HG03378 (cell line): ENCODE measurements at regions not wholly inside any gene's neighbourhood (a gene's known extent, or its start where the extent isn't known, plus 50 kb on each side); places are given as distances from the start of the nearest gene placed in this dataset.

Source experiments
- ATAC-seq: cut with Tn5 transposase; IDR thresholded peaks from one replicate; pipeline ENCODE4 v1.9.1; 2021; ENCODE audit warnings: mild to moderate bottlenecking, moderate library complexity; ENCODE audit not compliant: unreplicated experiment

DNA sequence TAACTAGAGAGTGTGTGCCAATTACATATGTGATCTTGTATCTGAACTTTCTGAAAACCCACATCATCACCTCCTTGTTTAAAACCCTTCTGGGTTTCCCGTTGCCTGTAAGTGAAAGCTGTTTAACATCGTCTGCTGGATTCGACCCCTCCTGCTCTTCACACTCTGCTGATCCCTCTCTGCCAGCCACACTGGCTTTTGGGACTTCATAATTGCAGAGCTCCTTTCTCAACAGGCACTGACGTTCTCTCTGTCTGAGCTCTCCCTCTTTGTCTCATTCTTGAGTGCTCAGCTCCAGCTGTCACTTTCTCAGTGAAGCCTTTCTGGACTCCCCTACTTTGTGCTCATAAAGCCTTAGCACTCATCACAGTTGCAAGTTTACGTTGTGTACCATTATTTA, 153.9 kb downstream of the CEP135 start:
- ATAC-seq, result no peak

DNA sequence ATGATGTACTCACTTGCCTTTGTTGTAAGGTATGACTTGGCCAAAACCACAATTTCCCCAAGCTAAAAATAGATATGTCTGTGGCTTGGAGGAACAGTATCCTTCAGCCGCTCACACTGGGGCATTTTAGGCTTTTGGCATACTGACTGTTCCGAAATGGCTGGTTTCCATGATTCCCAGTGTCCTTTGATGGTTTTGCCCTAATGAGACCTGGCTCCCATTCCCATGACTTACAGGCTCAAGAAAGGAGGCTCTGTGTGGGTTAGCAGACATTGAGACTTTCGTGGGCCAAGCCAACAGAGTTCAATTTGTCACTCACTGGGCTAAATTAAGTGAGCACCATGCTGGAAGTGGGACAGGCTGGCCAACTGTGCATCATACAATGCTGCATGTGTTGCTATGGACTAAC, 150.6 kb downstream of the CEP135 start:
- no peak for ATAC-seq

DNA sequence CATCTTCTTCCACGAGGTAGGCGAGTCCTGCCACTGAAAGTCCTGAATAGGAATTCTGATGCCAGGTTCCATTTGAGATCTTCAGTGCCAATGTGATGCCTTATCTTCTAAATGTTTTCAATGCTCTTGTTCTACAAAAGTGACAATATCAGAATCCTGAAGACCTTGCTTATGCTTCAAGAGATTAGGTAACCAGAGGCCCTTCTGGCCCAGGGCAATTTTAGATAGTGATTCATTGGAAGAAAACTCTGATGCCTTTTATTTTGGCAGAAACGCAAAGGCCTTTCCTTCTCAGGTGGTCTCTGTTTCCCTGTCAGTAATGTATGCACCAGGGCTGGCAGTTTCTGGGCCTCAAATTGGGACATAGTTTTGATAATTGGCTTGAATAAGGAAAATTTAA, 144.8 kb downstream of the CEP135 start:
- ATAC-seq, result no peak

DNA sequence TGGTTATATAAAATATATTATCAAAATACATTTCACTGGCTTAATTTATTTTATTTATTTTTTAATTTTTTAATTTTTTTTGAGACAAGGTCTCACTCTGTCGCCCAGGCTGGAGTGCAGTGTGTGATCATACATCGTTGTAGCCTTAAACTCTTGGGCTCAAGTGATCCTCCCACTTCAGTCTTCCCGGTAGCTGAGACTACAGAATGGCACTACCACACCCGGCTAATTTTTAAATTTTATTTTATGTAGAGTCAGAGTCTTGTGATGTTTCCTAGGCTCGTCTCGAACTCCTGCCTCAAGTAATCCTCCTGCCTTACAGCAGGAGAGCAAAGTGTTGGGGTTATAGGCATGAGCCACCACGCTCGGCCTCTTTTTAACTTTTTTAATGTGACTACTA, 143.8 kb downstream of the CEP135 start:
- ATAC-seq, result no peak

DNA sequence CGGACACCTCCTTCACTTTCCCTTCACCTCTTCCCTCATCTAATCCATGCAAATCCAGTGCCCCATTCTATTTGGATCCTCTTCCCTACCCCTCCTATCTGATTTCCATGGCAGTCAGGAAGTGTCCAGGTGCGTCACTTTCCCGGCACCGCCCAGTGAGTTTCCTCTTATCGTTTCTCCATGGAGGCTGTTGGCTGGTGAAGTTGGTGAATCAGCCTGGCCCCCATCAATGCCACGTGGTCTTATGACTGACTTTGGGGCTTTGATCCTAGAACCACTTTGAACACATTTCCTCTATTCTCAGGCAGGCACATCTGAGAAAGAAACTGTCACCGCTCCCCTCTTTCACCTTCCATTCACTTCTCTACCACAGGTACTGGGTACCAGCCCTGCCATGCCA, 137.8 kb downstream of the CEP135 start:
- ATAC-seq, result no peak

DNA sequence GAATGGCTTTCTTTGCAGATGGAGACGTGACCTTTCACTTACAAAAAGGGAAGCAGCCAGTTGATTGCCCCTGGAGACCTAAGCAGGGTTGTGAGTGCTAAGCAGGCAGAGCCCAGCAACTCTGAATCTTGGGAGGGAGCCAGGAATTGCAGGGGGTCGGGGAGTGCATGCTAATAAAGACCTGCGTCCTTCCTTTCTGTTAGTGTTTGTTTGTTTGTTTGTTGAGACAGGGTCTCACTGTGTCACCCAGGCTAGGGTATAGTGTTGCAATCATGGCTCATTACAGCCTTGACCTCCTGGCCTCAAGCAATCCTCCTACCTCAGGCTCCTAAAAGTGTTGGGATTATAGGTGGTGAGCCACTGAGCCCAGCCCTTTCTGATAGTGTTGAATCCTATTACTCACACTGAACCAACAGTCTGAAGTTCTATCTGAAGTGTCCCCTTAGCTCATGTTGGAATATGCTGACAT, 137.4 kb downstream of the CEP135 start:
- ATAC-seq, result no peak

DNA sequence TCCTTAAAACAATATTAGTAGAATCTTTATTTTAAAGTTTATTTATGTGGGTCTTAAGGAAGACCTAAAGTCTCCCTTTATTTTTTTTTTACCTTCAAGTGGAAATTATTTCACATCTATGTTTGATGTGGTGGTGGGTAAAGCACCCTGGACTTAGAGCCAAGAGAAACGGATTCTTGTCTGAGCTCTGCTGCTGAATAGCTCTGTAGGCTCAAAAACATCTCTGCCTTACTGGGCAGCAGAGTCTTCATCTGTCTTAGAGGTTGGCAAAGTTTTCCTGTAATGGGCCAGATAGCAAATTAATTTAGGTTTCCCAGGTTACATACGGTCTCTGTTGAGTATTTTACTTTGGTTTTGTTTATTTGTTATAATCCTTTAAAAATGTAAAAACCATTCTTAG, 136.5 kb downstream of the CEP135 start:
- no peak for ATAC-seq

DNA sequence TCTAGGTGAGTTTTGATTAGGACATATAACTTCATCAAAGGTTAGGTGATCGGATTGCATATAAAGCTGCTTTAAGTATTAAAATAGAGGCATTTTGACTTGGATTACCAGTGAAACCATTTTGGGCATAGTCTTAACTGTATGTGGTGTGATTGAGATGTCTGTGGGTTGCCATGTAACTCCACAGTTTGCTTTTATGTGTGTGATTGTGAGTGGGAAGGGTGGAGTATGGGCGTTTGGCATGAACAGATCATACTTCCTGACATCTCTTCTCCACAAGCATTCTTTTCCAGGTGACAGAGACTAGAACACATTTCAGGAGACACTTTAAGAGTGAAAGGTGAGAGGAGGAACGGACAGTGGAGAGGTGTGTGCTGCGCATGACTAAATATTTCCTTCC, 136.1 kb downstream of the CEP135 start:
- ATAC-seq, result no peak
